GM12878 (cell line): ENCODE measurements at regions not wholly inside any gene's neighbourhood (a gene's known extent, or its start where the extent isn't known, plus 50 kb on each side); places are given as distances from the start of the nearest gene placed in this dataset.

Experiments used
- ATAC-seq: fragments of 200-7000 bp; cut with Tn5 transposase; 3 replicates; pipeline ENCODE4 v1.9.1; 2020; ENCODE audit warnings: mild to moderate bottlenecking, moderate library complexity
- BruUV-seq: library from RNA; stranded (reverse); fragments of 400-500 nt; replicated peaks from 2 replicates; lab custom pipeline; 2021; lab: Mats Ljungman, UMichigan
- CTCF ChIA-PET: fragments of 300-600 bp; sonication (Branson Sonifier 250); formaldehyde crosslinking; extraction: SDS; loops from one replicate; lab custom pipeline; 2021; ENCODE audit warnings: inconsistent platforms; lab: Yijun Ruan, JAX
- POLR2A ChIA-PET: fragments of 350-600 bp; formaldehyde crosslinking; extraction: SDS; loops from one replicate; lab custom pipeline; 2021; ENCODE audit warnings: inconsistent platforms; lab: Charles Lee
- RAD21 ChIA-PET: fragments of 300-600 bp; sonication (Branson Sonifier 250); formaldehyde crosslinking; loops from one replicate; lab custom pipeline; 2023; ENCODE audit warnings: antibody characterized with exemption; ENCODE audit not compliant: unreplicated experiment; lab: Charles Lee
- SMC1A ChIA-PET: fragments of 300-600 bp; sonication (Branson Sonifier 250); formaldehyde crosslinking; loops from one replicate; lab custom pipeline; 2023; ENCODE audit not compliant: unreplicated experiment, uncharacterized antibody; lab: Charles Lee
- DNase-seq: peaks from one replicate; pipeline ENCODE4 v3.0.0-alpha.2; 2011; ENCODE audit warnings: low read depth, low spot score
- FAIRE-seq: peaks from 3 replicates; lab custom pipeline; 2011; peaks lifted over from hg19 to GRCh38; lab: Jason Lieb, UNC
- H2AFZ ChIP-seq: 2 replicates; pipeline ENCODE4 v1.6.0; 2011; ENCODE audit warnings: low read depth, low read length, control low read depth; ENCODE audit not compliant: control insufficient read depth
- H3K27ac ChIP-seq: 2 replicates; pipeline ENCODE4 v1.5.1; 2011; ENCODE audit warnings: control low read depth; ENCODE audit not compliant: control insufficient read depth, insufficient read depth
- H3K27me3 ChIP-seq, 2 experiments: replicated peaks in 1 of 2; 2 replicates each; pipeline versions ENCODE4 v1.6.0 to v1.6.1; 2011; ENCODE audit warnings: low read length in 1 of 2; ENCODE audit not compliant: control insufficient read depth in 2 of 2, insufficient read depth in 2 of 2
- H3K36me3 ChIP-seq, 2 experiments: 2 replicates each; pipeline ENCODE4 v1.5.1; 2011; ENCODE audit warnings: low read length in 1 of 2; ENCODE audit not compliant: control insufficient read depth in 2 of 2, insufficient read depth in 2 of 2
- H3K4me1 ChIP-seq: 2 replicates; pipeline ENCODE4 v1.6.1; 2011; ENCODE audit warnings: mild to moderate bottlenecking, low read length, moderate library complexity, mixed read lengths; ENCODE audit not compliant: control insufficient read depth, insufficient read depth
- H3K4me2 ChIP-seq: 2 replicates; pipeline ENCODE4 v1.6.0; 2011; ENCODE audit warnings: control low read depth; ENCODE audit not compliant: control insufficient read depth, insufficient read depth
- H3K4me3 ChIP-seq: fragments of 200-600 bp; sonication (generic); 2 replicates; pipeline ENCODE4 v1.5.1; 2016
- H3K79me2 ChIP-seq: 2 replicates; pipeline ENCODE4 v1.6.0; 2011; ENCODE audit warnings: low read length; ENCODE audit not compliant: control insufficient read depth, insufficient read depth
- H3K9ac ChIP-seq: 2 replicates; pipeline ENCODE4 v1.8.0; 2011; ENCODE audit warnings: low read length, control low read depth, mixed read lengths; ENCODE audit not compliant: control insufficient read depth, insufficient read depth
- H3K9me3 ChIP-seq: replicated peaks from 3 replicates; pipeline ENCODE4 v1.5.1; 2011; ENCODE audit warnings: mild to moderate bottlenecking, low read length; ENCODE audit not compliant: control insufficient read depth, insufficient read depth
- H4K20me1 ChIP-seq: 2 replicates; pipeline ENCODE4 v1.6.0; 2011; ENCODE audit not compliant: control insufficient read depth, insufficient read depth
- BHLHE40 ChIP-seq, 2 experiments: fragments of 450-650 bp in 1 of 2; IDR thresholded peaks; 2 replicates each; pipeline ENCODE4 v1.6.1; 2011 to 2017; ENCODE audit warnings: low read depth in 2 of 2, borderline replicate concordance in 1 of 2, improper control_type of control experiment in 1 of 2, low read length in 1 of 2, mild to moderate bottlenecking in 1 of 2
- CEBPB ChIP-seq, 2 experiments: fragments of 150-350 bp in 1 of 2; IDR thresholded peaks; 2 replicates each; pipeline ENCODE4 v1.6.1; 2012 to 2014; ENCODE audit warnings: low read depth in 2 of 2, low read length in 2 of 2, borderline replicate concordance in 1 of 2, inconsistent platforms in 1 of 2
- HDAC6 ChIP-seq: fragments of 200-600 bp; sonication (generic); IDR thresholded peaks from one replicate; pipeline ENCODE4 v1.8.0; 2017; ENCODE audit warnings: antibody characterized with exemption; ENCODE audit not compliant: unreplicated experiment
- KAT2A ChIP-seq: conservative IDR thresholded peaks from 2 replicates; pipeline ENCODE4 v1.6.1; 2011; ENCODE audit warnings: low read depth, low read length; ENCODE audit not compliant: control insufficient read depth
- KDM1A ChIP-seq: fragments of 200-600 bp; sonication (generic); IDR thresholded peaks from 2 replicates; pipeline ENCODE4 v1.6.1; 2016; ENCODE audit warnings: borderline replicate concordance
- KLF5 ChIP-seq: fragments of 450-650 bp; IDR thresholded peaks from 2 replicates; pipeline ENCODE4 v1.6.1; 2014; ENCODE audit warnings: mild to moderate bottlenecking; ENCODE audit not compliant: partially characterized antibody
- MEF2B ChIP-seq: fragments of 450-650 bp; IDR thresholded peaks from 2 replicates; pipeline ENCODE4 v1.6.1; 2018; ENCODE audit warnings: mild to moderate bottlenecking, moderate library complexity; ENCODE audit not compliant: partially characterized antibody, poor library complexity, severe bottlenecking
- MLLT1 ChIP-seq: fragments of 450-650 bp; IDR thresholded peaks from 2 replicates; pipeline ENCODE4 v1.6.1; 2016; ENCODE audit warnings: mild to moderate bottlenecking
- MYC ChIP-seq: IDR thresholded peaks from 2 replicates; pipeline ENCODE4 v1.6.1; 2011; ENCODE audit warnings: mild to moderate bottlenecking, low read length, moderate library complexity, inconsistent platforms; ENCODE audit not compliant: insufficient read depth, insufficient replicate concordance, insufficient read length, severe bottlenecking
- SMARCA5 ChIP-seq: fragments of 450-650 bp; IDR thresholded peaks from 2 replicates; pipeline ENCODE4 v1.6.1; 2017; ENCODE audit warnings: mild to moderate bottlenecking
- SMC3 ChIP-seq: IDR thresholded peaks from 2 replicates; pipeline ENCODE4 v1.6.1; 2011; ENCODE audit warnings: low read length, improper control_type of control experiment, borderline replicate concordance
- ZBTB33 ChIP-seq: fragments of 450-650 bp; IDR thresholded peaks from 2 replicates; pipeline ENCODE4 v1.6.1; 2017; ENCODE audit warnings: mild to moderate bottlenecking
- WGBS: methylation state at CpG from one replicate; pipeline ENCODE4 v1.1.6; 2016; ENCODE audit warnings: low lambda C conversion rate; ENCODE audit not compliant: insufficient replicate concordance, insufficient coverage; ENCODE audit errors: missing lambda C conversion rate; 5-methylcytosine and 5-hydroxymethylcytosine counted together
- in situ Hi-C: fragments of 300-500 bp; cut with MboI; formaldehyde crosslinking; loops from 9 replicates; pipeline ENCODE4 v1.14.3; 2018; ENCODE audit warnings: mixed read lengths
- intact Hi-C: fragments of 100-400 bp; cut with micrococcal nuclease; formaldehyde crosslinking; loops from one replicate; pipeline ENCODE4 v1.14.2; 2022; ENCODE audit not compliant: unreplicated experiment

- TF ChIP-seq MEF2B (no peak), KAT2A (no peak), KLF5 (no peak), MYC (no peak)
- TF ChIP-seq, all 136 proteins: peak for 0
Observed at GRCh38 chr1:224805889-224806288, 123.6 kb upstream of the DNAH14 start (continued).

GRCh38 chr1:224809137-224809536 lies 120.3 kb upstream of the DNAH14 start:
- Histone ChIP-seq H3K4me2 (no peak overlapping the region), H3K79me2 (no peaks in the 10 kb centered on the region), H3K4me3 (no peak overlapping the region), H3K27me3 (no peaks in the 10 kb centered on the region), H4K20me1 (no peaks in the 10 kb centered on the region), H3K9me3 (peaks cover 6% of the 10 kb centered on the region; the same call in 2 of the 3 replicates), H3K9ac (no peak overlapping the region), H3K27ac (no peak overlapping the region), H3K4me1 (no peaks in the 10 kb centered on the region), H3K36me3 (no peaks in the 10 kb centered on the region), H2AFZ (no peak overlapping the region)
- FAIRE-seq (no peak), ATAC-seq (no peak), DNase-seq (no peak)
- SMC1A ChIA-PET: interaction anchor here (0.8 kb wide), 1 partner anchor 9 kb away, joined by 3 read pairs; no protein-coding TSS in a partner anchor
- CTCF ChIA-PET: no interaction called here
- WGBS: 57% methylated on average over 5 of the region's 5 CpGs
- no TSS peak for BruUV-seq
- RAD21 ChIA-PET: interaction anchor here (1.6 kb wide), 1 partner anchor 42 kb away, joined by 4 read pairs; no protein-coding TSS in a partner anchor
- intact Hi-C loops (no loop called here), in situ Hi-C loops (no loop called here)
- POLR2A ChIA-PET: no interaction called here
- TF ChIP-seq SMARCA5 (no peak), MLLT1 (no peak), BHLHE40 (IDR thresholded peaks at IDR 0.05; ENCODE audit: borderline replicate concordance in 1 of 2, low read depth in 2 of 2, low read length in 1 of 2) (no peak), KDM1A (no peak), CEBPB (IDR thresholded peaks at IDR 0.05; ENCODE audit: borderline replicate concordance in 1 of 2, low read depth in 2 of 2, low read length in 2 of 2) (no peak), SMC3 (no peak), ZBTB33 (no peak), HDAC6 (no peak)
